ENCODE measurements at regions not wholly inside any gene's neighbourhood (a gene's known extent, or its start where the extent isn't known, plus 50 kb on each side); places are given as distances from the start of the nearest gene placed in this dataset.
A peak's percentile ranks its signal among the peaks of the same experiment; 100 is the strongest.

DNA sequence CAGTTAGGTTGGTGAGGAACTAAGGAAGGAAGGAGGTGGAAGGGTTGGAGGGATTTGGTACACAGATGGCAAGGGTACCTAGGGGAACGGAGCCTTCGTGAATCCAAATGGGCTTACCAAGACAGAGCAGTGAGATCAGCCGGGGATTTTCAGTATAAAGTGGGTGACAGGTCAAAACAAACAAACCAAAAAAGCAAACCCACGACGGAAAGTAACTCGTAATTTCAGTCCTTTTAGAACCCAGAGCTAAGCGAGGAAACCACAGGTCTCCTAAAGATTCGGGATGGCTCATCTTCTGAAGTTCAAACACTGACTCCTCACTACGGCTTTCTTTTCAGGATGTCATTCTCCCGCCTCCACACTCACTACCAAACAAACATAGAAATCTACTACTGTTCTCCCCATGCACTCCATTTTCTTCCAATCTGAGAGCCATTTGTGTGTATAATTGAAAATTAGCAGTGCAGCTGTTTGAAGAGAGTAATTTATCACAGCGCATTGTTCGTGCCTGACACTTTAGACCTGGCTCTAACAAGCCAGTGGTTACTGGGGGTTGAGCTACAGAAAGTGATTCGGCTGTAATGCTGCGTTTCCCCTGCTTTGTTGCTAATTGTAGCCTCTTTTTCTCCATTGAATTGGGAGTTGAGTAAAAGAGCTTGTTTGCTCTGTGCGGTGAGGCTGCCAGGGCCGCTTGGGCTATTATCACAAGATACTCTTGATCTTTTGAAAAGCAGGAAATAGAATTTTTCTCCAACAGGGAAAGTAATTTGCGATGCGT lies 64.7 kb upstream of the CCDC39 start:
- Histone ChIP-seq H3K9me3 (ENCODE audit: control insufficient read depth, insufficient read depth, low read depth, low read length) (no peaks in the 10 kb centered on the region), H3K4me1 (ENCODE audit: control insufficient read depth, insufficient read depth, low read length) (no peaks in the 10 kb centered on the region), H3K4me3 (ENCODE audit: low read depth, low read length) (no peak overlapping the region), H3K36me3 (ENCODE audit: control insufficient read depth in 2 of 2, insufficient read depth in 1 of 2, low read length in 2 of 2) (no peaks in the 10 kb centered on the region), H3K27ac (ENCODE audit: extremely low read depth, low read depth, low read length) (no peak overlapping the region)
- no peak for TF ChIP-seq ZBTB17 (tag by site-specific recombination; IDR thresholded peaks at IDR 0.05)
- TF ChIP-seq, protein P1, sequence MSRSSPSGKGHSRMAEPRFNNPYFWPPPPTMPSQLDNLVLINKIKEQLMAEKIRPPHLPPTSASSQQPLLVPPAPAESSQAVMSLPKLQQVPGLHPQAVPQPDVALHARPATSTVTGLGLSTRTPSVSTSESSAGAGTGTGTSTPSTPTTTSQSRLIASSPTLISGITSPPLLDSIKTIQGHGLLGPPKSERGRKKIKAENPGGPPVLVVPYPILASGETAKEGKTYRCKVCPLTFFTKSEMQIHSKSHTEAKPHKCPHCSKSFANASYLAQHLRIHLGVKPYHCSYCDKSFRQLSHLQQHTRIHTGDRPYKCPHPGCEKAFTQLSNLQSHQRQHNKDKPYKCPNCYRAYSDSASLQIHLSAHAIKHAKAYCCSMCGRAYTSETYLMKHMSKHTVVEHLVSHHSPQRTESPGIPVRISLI (tag by site-specific recombination; IDR thresholded peaks at IDR 0.05): no peak
- TF ChIP-seq ZBTB21 (tag by site-specific recombination; IDR thresholded peaks at IDR 0.05): no peak
- no peak for TF ChIP-seq GLIS1 (tag by site-specific recombination; IDR thresholded peaks at IDR 0.05)
- TF ChIP-seq ZNF660 (tag by site-specific recombination; IDR thresholded peaks at IDR 0.05): no peak
- no peak for TF ChIP-seq ZSCAN16 (tag by site-specific recombination; IDR thresholded peaks at IDR 0.05)
- TF ChIP-seq ZNF302 (tag by site-specific recombination; IDR thresholded peaks at IDR 0.05; ENCODE audit: low read depth): no peak
- no peak for TF ChIP-seq ZNF585B (tag by site-specific recombination; IDR thresholded peaks at IDR 0.05)
- TF ChIP-seq KLF9 (tag by site-specific recombination; IDR thresholded peaks at IDR 0.05; ENCODE audit: low read depth): no peak
- CTCF ChIA-PET: no interaction called here
- POLR2A ChIA-PET: no interaction called here

DNA sequence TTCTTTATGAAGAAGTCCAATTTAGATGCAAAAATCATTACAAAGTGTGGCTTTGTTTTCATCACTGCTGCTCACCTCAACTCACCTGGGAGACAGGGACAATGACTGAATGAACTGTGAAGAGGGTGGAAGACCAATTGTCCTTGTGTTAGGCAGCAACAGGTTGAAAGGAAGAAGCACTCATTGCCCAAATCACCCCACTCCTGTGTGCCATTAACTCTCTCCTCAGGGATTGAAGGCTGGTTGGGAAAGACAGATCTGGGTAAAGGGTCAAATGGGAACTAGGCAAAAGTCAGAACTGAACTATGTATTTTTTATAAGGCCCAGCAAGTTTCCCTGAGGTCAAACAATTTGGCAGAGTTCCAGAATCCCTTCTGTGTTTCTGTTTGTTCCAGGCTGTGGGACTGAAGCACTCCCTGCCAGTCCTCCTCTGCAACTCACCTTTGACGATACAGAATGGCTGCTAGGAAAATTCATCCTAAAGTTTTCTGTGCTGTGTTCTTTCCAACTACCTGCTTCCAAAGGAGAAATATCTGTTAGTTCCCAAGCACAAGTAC lies 68.6 kb upstream of the CCDC39 start:
- no peaks in the 10 kb centered on the region for H3K9me3 ChIP-seq (ENCODE audit: control insufficient read depth, insufficient read depth, low read depth, low read length)
- no peak overlapping the region for H3K4me3 ChIP-seq (ENCODE audit: low read depth, low read length)
- H3K27ac ChIP-seq (ENCODE audit: extremely low read depth, low read depth, low read length): no peak overlapping the region
- POLR2A ChIA-PET: no interaction called here
- TF ChIP-seq ZNF202 (tag by site-specific recombination; IDR thresholded peaks at IDR 0.05; ENCODE audit: borderline replicate concordance) (no peak), SCRT2 (tag by site-specific recombination; IDR thresholded peaks at IDR 0.05) (peak; percentile 51; the same call in 1 of the 2 replicates)
- CTCF ChIA-PET: no interaction called here
- no peaks in the 10 kb centered on the region for H3K36me3 ChIP-seq (ENCODE audit: control insufficient read depth in 2 of 2, insufficient read depth in 1 of 2, low read length in 2 of 2)
- no peaks in the 10 kb centered on the region for H3K4me1 ChIP-seq (ENCODE audit: control insufficient read depth, insufficient read depth, low read length)

DNA sequence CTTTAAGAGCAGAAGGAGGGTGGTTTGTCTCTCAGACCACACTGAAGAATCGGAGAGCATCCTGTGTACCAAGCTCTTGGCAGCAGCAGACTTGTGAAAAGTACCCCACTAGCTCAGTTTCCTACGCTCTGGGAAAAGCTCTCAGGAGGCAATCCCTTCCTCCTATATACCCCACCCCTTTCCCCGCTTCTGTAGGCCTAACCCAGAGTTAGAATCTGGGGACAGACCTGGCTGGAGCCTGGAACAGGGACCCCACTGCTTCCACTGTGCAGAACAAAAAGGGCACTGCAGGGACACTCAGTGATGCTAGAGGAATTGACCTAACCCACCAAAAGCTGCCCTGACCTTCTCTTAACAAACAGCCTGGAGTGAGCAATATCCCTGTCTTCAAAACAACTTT lies 70.0 kb upstream of the CCDC39 start:
- Histone ChIP-seq H3K4me3 (ENCODE audit: low read depth, low read length) (no peak overlapping the region), H3K9me3 (ENCODE audit: control insufficient read depth, insufficient read depth, low read depth, low read length) (no peaks in the 10 kb centered on the region), H3K4me1 (ENCODE audit: control insufficient read depth, insufficient read depth, low read length) (no peaks in the 10 kb centered on the region), H3K27ac (ENCODE audit: extremely low read depth, low read depth, low read length) (no peak overlapping the region), H3K36me3 (ENCODE audit: control insufficient read depth in 2 of 2, insufficient read depth in 1 of 2, low read length in 2 of 2) (no peaks in the 10 kb centered on the region)
- TF ChIP-seq SCRT1 (tag by site-specific recombination; IDR thresholded peaks at IDR 0.05; ENCODE audit: borderline replicate concordance): no peak
- no peak for TF ChIP-seq ZEB2 (tag by site-specific recombination; IDR thresholded peaks at IDR 0.05)
- TF ChIP-seq ZNF433 (tag by site-specific recombination; IDR thresholded peaks at IDR 0.05; ENCODE audit: low read depth): no peak
- no peak for TF ChIP-seq ZNF747 (tag by site-specific recombination; IDR thresholded peaks at IDR 0.05)
- no peak for TF ChIP-seq ZNF292 (tag by site-specific recombination; IDR thresholded peaks at IDR 0.05; ENCODE audit: borderline replicate concordance, low read depth)
- TF ChIP-seq, protein P2, sequence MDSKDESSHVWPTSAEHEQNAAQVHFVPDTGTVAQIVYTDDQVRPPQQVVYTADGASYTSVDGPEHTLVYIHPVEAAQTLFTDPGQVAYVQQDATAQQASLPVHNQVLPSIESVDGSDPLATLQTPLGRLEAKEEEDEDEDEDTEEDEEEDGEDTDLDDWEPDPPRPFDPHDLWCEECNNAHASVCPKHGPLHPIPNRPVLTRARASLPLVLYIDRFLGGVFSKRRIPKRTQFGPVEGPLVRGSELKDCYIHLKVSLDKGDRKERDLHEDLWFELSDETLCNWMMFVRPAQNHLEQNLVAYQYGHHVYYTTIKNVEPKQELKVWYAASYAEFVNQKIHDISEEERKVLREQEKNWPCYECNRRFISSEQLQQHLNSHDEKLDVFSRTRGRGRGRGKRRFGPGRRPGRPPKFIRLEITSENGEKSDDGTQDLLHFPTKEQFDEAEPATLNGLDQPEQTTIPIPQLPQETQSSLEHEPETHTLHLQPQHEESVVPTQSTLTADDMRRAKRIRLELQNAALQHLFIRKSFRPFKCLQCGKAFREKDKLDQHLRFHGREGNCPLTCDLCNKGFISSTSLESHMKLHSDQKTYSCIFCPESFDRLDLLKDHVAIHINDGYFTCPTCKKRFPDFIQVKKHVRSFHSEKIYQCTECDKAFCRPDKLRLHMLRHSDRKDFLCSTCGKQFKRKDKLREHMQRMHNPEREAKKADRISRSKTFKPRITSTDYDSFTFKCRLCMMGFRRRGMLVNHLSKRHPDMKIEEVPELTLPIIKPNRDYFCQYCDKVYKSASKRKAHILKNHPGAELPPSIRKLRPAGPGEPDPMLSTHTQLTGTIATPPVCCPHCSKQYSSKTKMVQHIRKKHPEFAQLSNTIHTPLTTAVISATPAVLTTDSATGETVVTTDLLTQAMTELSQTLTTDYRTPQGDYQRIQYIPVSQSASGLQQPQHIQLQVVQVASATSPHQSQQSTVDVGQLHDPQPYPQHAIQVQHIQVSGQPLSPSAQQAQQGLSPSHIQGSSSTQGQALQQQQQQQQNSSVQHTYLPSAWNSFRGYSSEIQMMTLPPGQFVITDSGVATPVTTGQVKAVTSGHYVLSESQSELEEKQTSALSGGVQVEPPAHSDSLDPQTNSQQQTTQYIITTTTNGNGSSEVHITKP (tag by site-specific recombination; IDR thresholded peaks at IDR 0.05): no peak
- TF ChIP-seq, protein P3, sequence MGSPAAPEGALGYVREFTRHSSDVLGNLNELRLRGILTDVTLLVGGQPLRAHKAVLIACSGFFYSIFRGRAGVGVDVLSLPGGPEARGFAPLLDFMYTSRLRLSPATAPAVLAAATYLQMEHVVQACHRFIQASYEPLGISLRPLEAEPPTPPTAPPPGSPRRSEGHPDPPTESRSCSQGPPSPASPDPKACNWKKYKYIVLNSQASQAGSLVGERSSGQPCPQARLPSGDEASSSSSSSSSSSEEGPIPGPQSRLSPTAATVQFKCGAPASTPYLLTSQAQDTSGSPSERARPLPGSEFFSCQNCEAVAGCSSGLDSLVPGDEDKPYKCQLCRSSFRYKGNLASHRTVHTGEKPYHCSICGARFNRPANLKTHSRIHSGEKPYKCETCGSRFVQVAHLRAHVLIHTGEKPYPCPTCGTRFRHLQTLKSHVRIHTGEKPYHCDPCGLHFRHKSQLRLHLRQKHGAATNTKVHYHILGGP (tag by site-specific recombination; IDR thresholded peaks at IDR 0.05): no peak
- no peak for TF ChIP-seq ZFP37 (tag by site-specific recombination; IDR thresholded peaks at IDR 0.05)
- no peak for TF ChIP-seq ZNF423 (tag by site-specific recombination; IDR thresholded peaks at IDR 0.05)
- no peak for TF ChIP-seq ZNF529 (tag by site-specific recombination; IDR thresholded peaks at IDR 0.05; ENCODE audit: insufficient replicate concordance)
- TF ChIP-seq ZNF555 (tag by site-specific recombination; conservative IDR thresholded peaks at IDR 0.05): no peak
- TF ChIP-seq ZNF16 (tag by site-specific recombination; IDR thresholded peaks at IDR 0.05; ENCODE audit: low read depth): no peak
- TF ChIP-seq ZNF624 (tag by site-specific recombination; IDR thresholded peaks at IDR 0.05): no peak
- no peak for TF ChIP-seq ZSCAN16 (tag by site-specific recombination; IDR thresholded peaks at IDR 0.05)
- CTCF ChIA-PET: no interaction called here
- POLR2A ChIA-PET: no interaction called here

Data from HEK293 (cell line).